ENCODE measurements at regions not wholly inside any gene's neighbourhood (a gene's known extent, or its start where the extent isn't known, plus 50 kb on each side); places are given as distances from the start of the nearest gene placed in this dataset.

- H3K9me3 ChIP-seq (ENCODE audit: low read depth): no peaks in the 10 kb centered on the region
Measured at GRCh38 chr2:109681633-109682380, 67.6 kb downstream of the SOWAHC start.

DNA sequence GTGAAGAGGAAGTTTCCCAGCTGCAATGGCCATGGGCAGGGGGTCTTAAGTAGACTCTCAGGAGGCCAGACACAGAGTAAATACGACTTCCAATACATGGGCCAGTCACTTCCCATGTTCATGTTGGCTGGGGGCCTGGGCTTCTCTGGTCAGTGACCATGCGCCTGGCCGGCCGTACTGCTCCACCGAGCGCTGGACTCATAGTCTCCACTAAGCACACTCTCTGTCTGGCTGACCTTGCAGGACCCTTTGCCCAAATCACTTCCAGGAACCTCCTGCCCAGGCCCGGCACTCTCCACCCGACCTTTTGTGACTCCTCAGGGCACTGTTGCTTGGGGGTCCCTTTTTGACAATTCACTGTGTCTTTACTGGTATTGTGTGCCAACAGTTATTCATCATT, 69.3 kb downstream of the SOWAHC start:
- Histone ChIP-seq H3K4me3 (no peak overlapping the region), H3K9me3 (ENCODE audit: low read depth) (no peaks in the 10 kb centered on the region), H3K36me3 (no peaks in the 10 kb centered on the region), H3K4me1 (ENCODE audit: low read depth) (peaks cover 4% of the 10 kb centered on the region), H3K27me3 (no peaks in the 10 kb centered on the region), H3K27ac (no peak overlapping the region)
- no peak for DNase-seq (ENCODE audit: low read depth in 1 of 2, low spot score in 1 of 2)
- TF ChIP-seq, protein P1, sequence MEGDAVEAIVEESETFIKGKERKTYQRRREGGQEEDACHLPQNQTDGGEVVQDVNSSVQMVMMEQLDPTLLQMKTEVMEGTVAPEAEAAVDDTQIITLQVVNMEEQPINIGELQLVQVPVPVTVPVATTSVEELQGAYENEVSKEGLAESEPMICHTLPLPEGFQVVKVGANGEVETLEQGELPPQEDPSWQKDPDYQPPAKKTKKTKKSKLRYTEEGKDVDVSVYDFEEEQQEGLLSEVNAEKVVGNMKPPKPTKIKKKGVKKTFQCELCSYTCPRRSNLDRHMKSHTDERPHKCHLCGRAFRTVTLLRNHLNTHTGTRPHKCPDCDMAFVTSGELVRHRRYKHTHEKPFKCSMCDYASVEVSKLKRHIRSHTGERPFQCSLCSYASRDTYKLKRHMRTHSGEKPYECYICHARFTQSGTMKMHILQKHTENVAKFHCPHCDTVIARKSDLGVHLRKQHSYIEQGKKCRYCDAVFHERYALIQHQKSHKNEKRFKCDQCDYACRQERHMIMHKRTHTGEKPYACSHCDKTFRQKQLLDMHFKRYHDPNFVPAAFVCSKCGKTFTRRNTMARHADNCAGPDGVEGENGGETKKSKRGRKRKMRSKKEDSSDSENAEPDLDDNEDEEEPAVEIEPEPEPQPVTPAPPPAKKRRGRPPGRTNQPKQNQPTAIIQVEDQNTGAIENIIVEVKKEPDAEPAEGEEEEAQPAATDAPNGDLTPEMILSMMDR (IDR thresholded peaks at IDR 0.05; ENCODE audit: low read depth, low read length): no peak

More at GRCh38 chr2:109681633-109682380, 67.6 kb downstream of the SOWAHC start:
- Histone ChIP-seq H3K4me3 (no peak overlapping the region), H3K27ac (no peak overlapping the region), H3K36me3 (no peaks in the 10 kb centered on the region), H3K4me1 (ENCODE audit: low read depth) (peaks cover 4% of the 10 kb centered on the region), H3K27me3 (no peaks in the 10 kb centered on the region)
- DNase-seq (ENCODE audit: low read depth in 1 of 2, low spot score in 1 of 2): no peak
- TF ChIP-seq, protein P1 (IDR thresholded peaks at IDR 0.05; ENCODE audit: low read depth, low read length): no peak

GRCh38 chr2:109685453-109685852, 71.3 kb downstream of the SOWAHC start:
- H3K27me3 ChIP-seq: no peaks in the 10 kb centered on the region
- no peaks in the 10 kb centered on the region for H3K36me3 ChIP-seq
- no peak overlapping the region for H3K27ac ChIP-seq
- peak in 1 of 2 donors; percentile 28 for DNase-seq (ENCODE audit: low read depth in 1 of 2, low spot score in 1 of 2)
- H3K4me1 ChIP-seq (ENCODE audit: low read depth): peaks cover 8% of the 10 kb centered on the region
- TF ChIP-seq, protein P1 (IDR thresholded peaks at IDR 0.05; ENCODE audit: low read depth, low read length): no peak
- H3K4me3 ChIP-seq: no peak overlapping the region
- H3K9me3 ChIP-seq (ENCODE audit: low read depth): no peaks in the 10 kb centered on the region

GRCh38 chr2:109686921-109687320, 72.8 kb downstream of the SOWAHC start:
- TF ChIP-seq, protein P1 (IDR thresholded peaks at IDR 0.05; ENCODE audit: low read depth, low read length): no peak
- Histone ChIP-seq H3K4me1 (ENCODE audit: low read depth) (peaks cover 22% of the 10 kb centered on the region), H3K27ac (no peak overlapping the region), H3K27me3 (no peaks in the 10 kb centered on the region), H3K9me3 (ENCODE audit: low read depth) (no peaks in the 10 kb centered on the region), H3K4me3 (no peak overlapping the region), H3K36me3 (no peaks in the 10 kb centered on the region)
- no peak for DNase-seq (ENCODE audit: low read depth in 1 of 2, low spot score in 1 of 2)

- Histone ChIP-seq H3K27me3 (no peaks in the 10 kb centered on the region), H3K27ac (no peak overlapping the region), H3K9me3 (ENCODE audit: low read depth) (no peaks in the 10 kb centered on the region), H3K4me3 (no peak overlapping the region), H3K4me1 (ENCODE audit: low read depth) (peaks cover 31% of the 10 kb centered on the region), H3K36me3 (no peaks in the 10 kb centered on the region)
- no peak for DNase-seq (ENCODE audit: low read depth in 1 of 2, low spot score in 1 of 2)
- TF ChIP-seq, protein P1 (IDR thresholded peaks at IDR 0.05; ENCODE audit: low read depth, low read length): no peak
Measured at GRCh38 chr2:109689182-109689930, 75.2 kb downstream of the SOWAHC start.
